HEK293 (cell line): ENCODE measurements at regions not wholly inside any gene's neighbourhood (a gene's known extent, or its start where the extent isn't known, plus 50 kb on each side); places are given as distances from the start of the nearest gene placed in this dataset.

Source experiments
- CTCF ChIA-PET: fragments of 350-600 bp; formaldehyde crosslinking; extraction: SDS; loops from one replicate; lab custom pipeline; 2021; ENCODE audit warnings: antibody characterized with exemption; lab: Yijun Ruan, JAX
- POLR2A ChIA-PET: fragments of 300-600 bp; formaldehyde crosslinking; extraction: SDS; loops from one replicate; lab custom pipeline; 2020; ENCODE audit warnings: antibody characterized with exemption, inconsistent platforms; lab: Yijun Ruan, JAX
- H3K27ac ChIP-seq: fragments of 200-500 bp; sonication (Bioruptor generic); 2 replicates; pipeline ENCODE4 v1.5.1; 2014; ENCODE audit warnings: low read depth, low read length, control low read depth, inconsistent platforms; ENCODE audit errors: extremely low read depth
- H3K36me3 ChIP-seq, 2 experiments: fragments of 200-500 bp in 1 of 2; sonication (Bioruptor generic) in 1 of 2; 1 replicate in 1 of 2; 2 replicates in 1 of 2; pipeline ENCODE4 v1.5.1; 2014 to 2017; ENCODE audit warnings: inconsistent platforms in 2 of 2, low read length in 2 of 2; ENCODE audit not compliant: control insufficient read depth in 2 of 2, insufficient read depth in 1 of 2
- H3K4me1 ChIP-seq: fragments of 200-500 bp; sonication (Bioruptor generic); 2 replicates; pipeline ENCODE4 v1.5.1; 2014; ENCODE audit warnings: mild to moderate bottlenecking, low read length, inconsistent platforms; ENCODE audit not compliant: control insufficient read depth, insufficient read depth
- H3K4me3 ChIP-seq: 2 replicates; pipeline ENCODE4 v1.5.1; 2011; ENCODE audit warnings: low read depth, mild to moderate bottlenecking, control low read depth, low read length, moderate library complexity
- H3K9me3 ChIP-seq: fragments of 200-500 bp; sonication (Bioruptor generic); 2 replicates; pipeline ENCODE4 v1.5.1; 2014; ENCODE audit warnings: low read depth, low read length, inconsistent platforms; ENCODE audit not compliant: control insufficient read depth, insufficient read depth
- GLI2 ChIP-seq: fragments of 450-650 bp; formaldehyde crosslinking; IDR thresholded peaks from 2 replicates; pipeline ENCODE4; 2017; ENCODE audit warnings: missing biosample characterization, missing genetic modification characterization, low read depth, borderline replicate concordance
- HOXA7 ChIP-seq: sonication (generic); formaldehyde crosslinking; IDR thresholded peaks from 2 replicates; pipeline ENCODE4 v1.8.1; 2022; ENCODE audit warnings: missing genetic modification reagents, borderline replicate concordance
- KLF9 ChIP-seq: fragments of 450-650 bp; formaldehyde crosslinking; IDR thresholded peaks from 2 replicates; pipeline ENCODE4 v1.5.1; 2016; ENCODE audit warnings: missing biosample characterization, missing genetic modification characterization, low read depth
- MEIS1 ChIP-seq: sonication (generic); formaldehyde crosslinking; IDR thresholded peaks from 2 replicates; pipeline ENCODE4 v1.8.1; 2022; ENCODE audit warnings: missing genetic modification reagents, mild to moderate bottlenecking, borderline replicate concordance
- OVOL3 ChIP-seq: fragments of 450-650 bp; formaldehyde crosslinking; IDR thresholded peaks from 2 replicates; pipeline ENCODE4 v1.5.1; 2016; ENCODE audit warnings: missing biosample characterization, missing genetic modification characterization
- SP3 ChIP-seq: fragments of 450-650 bp; formaldehyde crosslinking; IDR thresholded peaks from 2 replicates; pipeline ENCODE4 v1.5.1; 2016; ENCODE audit warnings: missing biosample characterization, missing genetic modification characterization
- TRIM28 ChIP-seq: IDR thresholded peaks from 2 replicates; pipeline ENCODE4 v1.6.1; 2011; ENCODE audit warnings: low read length, control low read depth, borderline replicate concordance
- WT1 ChIP-seq: fragments of 450-650 bp; formaldehyde crosslinking; IDR thresholded peaks from 2 replicates; pipeline ENCODE4 v1.5.1; 2016; ENCODE audit warnings: missing biosample characterization, missing genetic modification characterization
- ZBTB17 ChIP-seq: fragments of 450-650 bp; formaldehyde crosslinking; IDR thresholded peaks from 2 replicates; pipeline ENCODE4 v1.5.1; 2016; ENCODE audit warnings: missing biosample characterization, missing genetic modification characterization
- ZEB2 ChIP-seq: fragments of 450-650 bp; formaldehyde crosslinking; IDR thresholded peaks from 2 replicates; pipeline ENCODE4 v1.5.1; 2016; ENCODE audit warnings: missing biosample characterization, missing genetic modification characterization
- ZNF184 ChIP-seq: fragments of 450-650 bp; IDR thresholded peaks from 2 replicates; pipeline ENCODE4 v1.5.1; 2018; ENCODE audit warnings: missing biosample characterization, mild to moderate bottlenecking, missing genetic modification characterization
- ZNF211 ChIP-seq: fragments of 450-650 bp; formaldehyde crosslinking; IDR thresholded peaks from 2 replicates; pipeline ENCODE4 v1.5.1; 2016; ENCODE audit warnings: low read depth, missing biosample characterization, missing genetic modification characterization
- ZNF266 ChIP-seq: fragments of 450-650 bp; formaldehyde crosslinking; IDR thresholded peaks from 2 replicates; pipeline ENCODE4 v1.5.1; 2016; ENCODE audit warnings: missing biosample characterization, missing genetic modification characterization, low read depth
- ZNF37A ChIP-seq: fragments of 450-650 bp; IDR thresholded peaks from 2 replicates; pipeline ENCODE4 v1.5.1; 2018; ENCODE audit warnings: missing biosample characterization, missing genetic modification characterization
- ZNF433 ChIP-seq: fragments of 450-650 bp; formaldehyde crosslinking; IDR thresholded peaks from 2 replicates; pipeline ENCODE4 v1.5.1; 2016; ENCODE audit warnings: missing biosample characterization, missing genetic modification characterization, low read depth
- ZNF473 ChIP-seq: fragments of 450-650 bp; formaldehyde crosslinking; IDR thresholded peaks from 2 replicates; pipeline ENCODE4 v1.5.1; 2017; ENCODE audit warnings: missing biosample characterization, missing genetic modification characterization
- ZNF555 ChIP-seq: fragments of 450-650 bp; formaldehyde crosslinking; conservative IDR thresholded peaks from 2 replicates; pipeline ENCODE4 v1.5.1; 2017; ENCODE audit warnings: missing biosample characterization, mild to moderate bottlenecking, missing genetic modification characterization, inconsistent platforms
- ZNF610 ChIP-seq: fragments of 450-650 bp; formaldehyde crosslinking; IDR thresholded peaks from 2 replicates; pipeline ENCODE4 v1.5.1; 2016; ENCODE audit warnings: missing biosample characterization, missing genetic modification characterization, borderline replicate concordance
- ZNF629 ChIP-seq: fragments of 450-650 bp; formaldehyde crosslinking; IDR thresholded peaks from 2 replicates; pipeline ENCODE4 v1.5.1; 2017; ENCODE audit warnings: missing biosample characterization, missing genetic modification characterization
- ZNF76 ChIP-seq: fragments of 450-650 bp; formaldehyde crosslinking; IDR thresholded peaks from 2 replicates; pipeline ENCODE4; 2016; ENCODE audit warnings: low read depth, missing biosample characterization, missing genetic modification characterization, borderline replicate concordance
- ZSCAN16 ChIP-seq: fragments of 450-650 bp; formaldehyde crosslinking; IDR thresholded peaks from 2 replicates; pipeline ENCODE4 v1.5.1; 2016; ENCODE audit warnings: missing biosample characterization, missing genetic modification characterization
- ZSCAN23 ChIP-seq: fragments of 450-650 bp; formaldehyde crosslinking; IDR thresholded peaks from 2 replicates; pipeline ENCODE4 v1.5.1; 2016; ENCODE audit warnings: missing biosample characterization, missing genetic modification characterization
- TF ChIP-seq, protein P1 (sequence below): fragments of 450-650 bp; formaldehyde crosslinking; IDR thresholded peaks from 2 replicates; pipeline ENCODE4 v1.5.1; 2016; ENCODE audit warnings: missing biosample characterization, missing genetic modification characterization, borderline replicate concordance
- TF ChIP-seq, protein P2 (sequence below): fragments of 450-650 bp; formaldehyde crosslinking; IDR thresholded peaks from 2 replicates; pipeline ENCODE4 v1.5.1; 2016; ENCODE audit warnings: missing biosample characterization, missing genetic modification characterization, low read depth
- TF ChIP-seq, protein P3 (sequence below): fragments of 450-650 bp; IDR thresholded peaks from 2 replicates; pipeline ENCODE4 v1.5.1; 2018; ENCODE audit warnings: missing biosample characterization, missing genetic modification characterization
- TF ChIP-seq, protein P4 (sequence below): fragments of 450-650 bp; formaldehyde crosslinking; IDR thresholded peaks from 2 replicates; pipeline ENCODE4 v1.5.1; 2017; ENCODE audit warnings: missing biosample characterization, mild to moderate bottlenecking, missing genetic modification characterization, moderate library complexity

GRCh38 chr11:128313931-128314330 lies 273.4 kb downstream of the ETS1 start:
- TF ChIP-seq ZNF37A (tag by site-specific recombination) (no peak), WT1 (tag by site-specific recombination) (no peak), ZNF610 (tag by site-specific recombination) (no peak), GLI2 (no peak), ZNF211 (no peak), ZNF184 (tag by site-specific recombination) (no peak)
- TF ChIP-seq, protein P1, sequence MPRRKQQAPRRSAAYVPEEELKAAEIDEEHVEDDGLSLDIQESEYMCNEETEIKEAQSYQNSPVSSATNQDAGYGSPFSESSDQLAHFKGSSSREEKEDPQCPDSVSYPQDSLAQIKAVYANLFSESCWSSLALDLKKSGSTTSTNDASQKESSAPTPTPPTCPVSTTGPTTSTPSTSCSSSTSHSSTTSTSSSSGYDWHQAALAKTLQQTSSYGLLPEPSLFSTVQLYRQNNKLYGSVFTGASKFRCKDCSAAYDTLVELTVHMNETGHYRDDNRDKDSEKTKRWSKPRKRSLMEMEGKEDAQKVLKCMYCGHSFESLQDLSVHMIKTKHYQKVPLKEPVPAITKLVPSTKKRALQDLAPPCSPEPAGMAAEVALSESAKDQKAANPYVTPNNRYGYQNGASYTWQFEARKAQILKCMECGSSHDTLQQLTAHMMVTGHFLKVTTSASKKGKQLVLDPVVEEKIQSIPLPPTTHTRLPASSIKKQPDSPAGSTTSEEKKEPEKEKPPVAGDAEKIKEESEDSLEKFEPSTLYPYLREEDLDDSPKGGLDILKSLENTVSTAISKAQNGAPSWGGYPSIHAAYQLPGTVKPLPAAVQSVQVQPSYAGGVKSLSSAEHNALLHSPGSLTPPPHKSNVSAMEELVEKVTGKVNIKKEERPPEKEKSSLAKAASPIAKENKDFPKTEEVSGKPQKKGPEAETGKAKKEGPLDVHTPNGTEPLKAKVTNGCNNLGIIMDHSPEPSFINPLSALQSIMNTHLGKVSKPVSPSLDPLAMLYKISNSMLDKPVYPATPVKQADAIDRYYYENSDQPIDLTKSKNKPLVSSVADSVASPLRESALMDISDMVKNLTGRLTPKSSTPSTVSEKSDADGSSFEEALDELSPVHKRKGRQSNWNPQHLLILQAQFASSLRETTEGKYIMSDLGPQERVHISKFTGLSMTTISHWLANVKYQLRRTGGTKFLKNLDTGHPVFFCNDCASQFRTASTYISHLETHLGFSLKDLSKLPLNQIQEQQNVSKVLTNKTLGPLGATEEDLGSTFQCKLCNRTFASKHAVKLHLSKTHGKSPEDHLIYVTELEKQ (tag by site-specific recombination), result no peak
- Histone ChIP-seq H3K4me3 (no peak overlapping the region), H3K36me3 (no peaks in the 10 kb centered on the region), H3K4me1 (no peaks in the 10 kb centered on the region), H3K27ac (no peak overlapping the region), H3K9me3 (no peaks in the 10 kb centered on the region)
- ChIA-PET CTCF (no interaction called here), POLR2A (no interaction called here)

GRCh38 chr11:128311742-128312719 lies 275.3 kb downstream of the ETS1 start:
- H3K4me3 ChIP-seq, result no peak overlapping the region
- H3K4me1 ChIP-seq, result no peaks in the 10 kb centered on the region
- ChIA-PET CTCF (interaction anchor here (0.6 kb wide), 1 partner anchor 211 kb away, joined by 3 read pairs; no protein-coding TSS in a partner anchor), POLR2A (no interaction called here)
- H3K36me3 ChIP-seq, result no peaks in the 10 kb centered on the region
- no peak overlapping the region for H3K27ac ChIP-seq
- TF ChIP-seq TRIM28 (no peak), ZNF629 (tag by site-specific recombination) (no peak), KLF9 (tag by site-specific recombination) (no peak), MEIS1 (CRISPR knock-in tag) (no peak), ZNF433 (tag by site-specific recombination) (no peak), ZNF266 (tag by site-specific recombination) (no peak), ZBTB17 (tag by site-specific recombination) (no peak), ZNF473 (no peak), HOXA7 (CRISPR knock-in tag) (no peak), OVOL3 (tag by site-specific recombination) (no peak), ZNF184 (tag by site-specific recombination) (no peak), SP3 (tag by site-specific recombination) (no peak), ZNF555 (tag by site-specific recombination) (no peak), ZNF76 (no peak), ZSCAN23 (tag by site-specific recombination) (no peak), ZEB2 (tag by site-specific recombination) (no peak), ZSCAN16 (tag by site-specific recombination) (no peak)
- TF ChIP-seq, protein P2, sequence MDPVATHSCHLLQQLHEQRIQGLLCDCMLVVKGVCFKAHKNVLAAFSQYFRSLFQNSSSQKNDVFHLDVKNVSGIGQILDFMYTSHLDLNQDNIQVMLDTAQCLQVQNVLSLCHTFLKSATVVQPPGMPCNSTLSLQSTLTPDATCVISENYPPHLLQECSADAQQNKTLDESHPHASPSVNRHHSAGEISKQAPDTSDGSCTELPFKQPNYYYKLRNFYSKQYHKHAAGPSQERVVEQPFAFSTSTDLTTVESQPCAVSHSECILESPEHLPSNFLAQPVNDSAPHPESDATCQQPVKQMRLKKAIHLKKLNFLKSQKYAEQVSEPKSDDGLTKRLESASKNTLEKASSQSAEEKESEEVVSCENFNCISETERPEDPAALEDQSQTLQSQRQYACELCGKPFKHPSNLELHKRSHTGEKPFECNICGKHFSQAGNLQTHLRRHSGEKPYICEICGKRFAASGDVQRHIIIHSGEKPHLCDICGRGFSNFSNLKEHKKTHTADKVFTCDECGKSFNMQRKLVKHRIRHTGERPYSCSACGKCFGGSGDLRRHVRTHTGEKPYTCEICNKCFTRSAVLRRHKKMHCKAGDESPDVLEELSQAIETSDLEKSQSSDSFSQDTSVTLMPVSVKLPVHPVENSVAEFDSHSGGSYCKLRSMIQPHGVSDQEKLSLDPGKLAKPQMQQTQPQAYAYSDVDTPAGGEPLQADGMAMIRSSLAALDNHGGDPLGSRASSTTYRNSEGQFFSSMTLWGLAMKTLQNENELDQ (tag by site-specific recombination), result no peak
- TF ChIP-seq, protein P3, sequence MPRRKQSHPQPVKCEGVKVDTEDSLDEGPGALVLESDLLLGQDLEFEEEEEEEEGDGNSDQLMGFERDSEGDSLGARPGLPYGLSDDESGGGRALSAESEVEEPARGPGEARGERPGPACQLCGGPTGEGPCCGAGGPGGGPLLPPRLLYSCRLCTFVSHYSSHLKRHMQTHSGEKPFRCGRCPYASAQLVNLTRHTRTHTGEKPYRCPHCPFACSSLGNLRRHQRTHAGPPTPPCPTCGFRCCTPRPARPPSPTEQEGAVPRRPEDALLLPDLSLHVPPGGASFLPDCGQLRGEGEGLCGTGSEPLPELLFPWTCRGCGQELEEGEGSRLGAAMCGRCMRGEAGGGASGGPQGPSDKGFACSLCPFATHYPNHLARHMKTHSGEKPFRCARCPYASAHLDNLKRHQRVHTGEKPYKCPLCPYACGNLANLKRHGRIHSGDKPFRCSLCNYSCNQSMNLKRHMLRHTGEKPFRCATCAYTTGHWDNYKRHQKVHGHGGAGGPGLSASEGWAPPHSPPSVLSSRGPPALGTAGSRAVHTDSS (tag by site-specific recombination), result no peak
- TF ChIP-seq, protein P4, sequence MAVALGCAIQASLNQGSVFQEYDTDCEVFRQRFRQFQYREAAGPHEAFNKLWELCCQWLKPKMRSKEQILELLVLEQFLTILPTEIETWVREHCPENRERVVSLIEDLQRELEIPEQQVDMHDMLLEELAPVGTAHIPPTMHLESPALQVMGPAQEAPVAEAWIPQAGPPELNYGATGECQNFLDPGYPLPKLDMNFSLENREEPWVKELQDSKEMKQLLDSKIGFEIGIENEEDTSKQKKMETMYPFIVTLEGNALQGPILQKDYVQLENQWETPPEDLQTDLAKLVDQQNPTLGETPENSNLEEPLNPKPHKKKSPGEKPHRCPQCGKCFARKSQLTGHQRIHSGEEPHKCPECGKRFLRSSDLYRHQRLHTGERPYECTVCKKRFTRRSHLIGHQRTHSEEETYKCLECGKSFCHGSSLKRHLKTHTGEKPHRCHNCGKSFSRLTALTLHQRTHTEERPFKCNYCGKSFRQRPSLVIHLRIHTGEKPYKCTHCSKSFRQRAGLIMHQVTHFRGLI, result no peak
- TF ChIP-seq, all 188 proteins: peak for 0
- H3K9me3 ChIP-seq, result no peaks in the 10 kb centered on the region
